B cell (primary cell): ENCODE measurements at regions not wholly inside any gene's neighbourhood (a gene's known extent, or its start where the extent isn't known, plus 50 kb on each side); places are given as distances from the start of the nearest gene placed in this dataset.

Experiments used
- ATAC-seq: fragments of 200-7000 bp; cut with Tn5 transposase; one replicate; pipeline ENCODE4 v1.10.0; 2021; ENCODE audit warnings: low read depth, mild to moderate bottlenecking, moderate number of reproducible peaks, moderate library complexity
- CTCF ChIA-PET: fragments of 350-600 bp; sonication (Branson Sonifier 250); formaldehyde crosslinking; loops from one replicate; lab custom pipeline; 2021; ENCODE audit warnings: antibody characterized with exemption, inconsistent platforms; lab: Charles Lee
- POLR2A ChIA-PET: fragments of 350-600 bp; sonication (Branson Sonifier 250); formaldehyde crosslinking; loops from one replicate; lab custom pipeline; 2021; ENCODE audit warnings: antibody characterized with exemption; lab: Charles Lee
- DNase-seq: peaks from one replicate; pipeline ENCODE4 v3.0.0; 2013
- H2AFZ ChIP-seq: 2 replicates; pipeline ENCODE4 v1.6.1; 2012; ENCODE audit warnings: mild to moderate bottlenecking, low read depth, low read length; ENCODE audit not compliant: insufficient read depth, poor library complexity, severe bottlenecking
- H3K27ac ChIP-seq, 2 donors: 1 replicate in 1 of 2; 2 replicates in 1 of 2; pipeline ENCODE4 v1.5.1; 2012 to 2013; ENCODE audit warnings: low read length in 2 of 2, mild to moderate bottlenecking in 2 of 2, moderate library complexity in 1 of 2
- H3K27me3 ChIP-seq, 4 experiments: fragments of 200-600 bp in 1 of 4; sonication (generic) in 1 of 4; replicated peaks in 1 of 4; 1 replicate in 2 of 4; 2 replicates in 2 of 4; pipeline versions ENCODE4 v1.6.1 to v1.7.0; 2013 to 2016; ENCODE audit warnings: low read length in 3 of 4, mild to moderate bottlenecking in 2 of 4, mixed read lengths in 1 of 4, moderate library complexity in 1 of 4; ENCODE audit not compliant: insufficient read depth in 4 of 4, control insufficient read depth in 3 of 4; ENCODE audit errors: control extremely low read depth in 1 of 4
- H3K36me3 ChIP-seq, 2 experiments: replicated peaks in 1 of 2; 1 replicate in 1 of 2; 2 replicates in 1 of 2; pipeline versions ENCODE4 v1.6.1 to v1.7.1; 2013; ENCODE audit warnings: low read length in 1 of 2; ENCODE audit not compliant: insufficient read depth in 2 of 2, control insufficient read depth in 1 of 2; ENCODE audit errors: control extremely low read depth in 1 of 2, extremely low read depth in 1 of 2
- H3K4me1 ChIP-seq, 2 donors: fragments of 200-600 bp in 1 of 2; sonication (generic) in 1 of 2; 1 replicate in 1 of 2; 2 replicates in 1 of 2; pipeline versions ENCODE4 v1.5.1 to v1.6.1; 2013 to 2017; ENCODE audit warnings: low read length in 2 of 2; ENCODE audit not compliant: control insufficient read depth in 2 of 2, insufficient read depth in 2 of 2
- H3K4me2 ChIP-seq: replicated peaks from 2 replicates; pipeline ENCODE3; 2012; ENCODE audit warnings: mild to moderate bottlenecking, low read depth, low read length; ENCODE audit not compliant: poor library complexity, severe bottlenecking
- H3K4me3 ChIP-seq, 5 experiments: fragments of 200-600 bp in 1 of 5; sonication (generic) in 1 of 5; 1 replicate in 3 of 5; 2 replicates in 2 of 5; pipeline versions ENCODE4 v1.5.1 to v1.7.0; 2011 to 2016; ENCODE audit warnings: low read length in 4 of 5, mild to moderate bottlenecking in 4 of 5, low read depth in 2 of 5, control low read depth in 1 of 5, moderate library complexity in 1 of 5; ENCODE audit not compliant: insufficient read depth in 1 of 5; ENCODE audit errors: control extremely low read depth in 1 of 5, extremely low read depth in 1 of 5
- H3K79me2 ChIP-seq: fragments of 200-600 bp; sonication (generic); one replicate; pipeline ENCODE4 v1.6.0; 2016; ENCODE audit warnings: low read length; ENCODE audit not compliant: control insufficient read depth, insufficient read depth
- H3K9ac ChIP-seq: fragments of 200-600 bp; sonication (generic); 2 replicates; pipeline ENCODE4 v1.6.1; 2017; ENCODE audit warnings: mild to moderate bottlenecking, low read length, moderate library complexity
- H3K9me3 ChIP-seq, 3 donors: one replicate each; pipeline versions ENCODE4 v1.6.1 to v1.7.1; 2013; ENCODE audit warnings: low read length in 2 of 3; ENCODE audit not compliant: control insufficient read depth in 2 of 3, insufficient read depth in 1 of 3; ENCODE audit errors: control extremely low read depth in 1 of 3
- H4K20me1 ChIP-seq: 2 replicates; pipeline ENCODE4 v1.6.0; 2012; ENCODE audit warnings: mild to moderate bottlenecking, low read length; ENCODE audit not compliant: insufficient read depth, control insufficient read depth, poor library complexity, severe bottlenecking
- H3K27ac Mint-ChIP-seq: one replicate; pipeline ENCODE4 v1.8.0; 2021; ENCODE audit warnings: mixed read lengths
- H3K27me3 Mint-ChIP-seq: one replicate; pipeline ENCODE4 v1.8.0; 2021; ENCODE audit warnings: mixed read lengths
- H3K4me1 Mint-ChIP-seq: one replicate; pipeline ENCODE4 v1.8.0; 2021; ENCODE audit warnings: mixed read lengths
- H3K4me3 Mint-ChIP-seq: one replicate; pipeline ENCODE4 v1.8.0; 2021; ENCODE audit warnings: mixed read lengths
- H3K9me3 Mint-ChIP-seq: one replicate; pipeline ENCODE4 v1.8.0; 2022; ENCODE audit warnings: mixed read lengths; ENCODE audit not compliant: insufficient read depth
- EZH2 ChIP-seq: IDR thresholded peaks from 2 replicates; pipeline ENCODE4 v1.6.1; 2012; ENCODE audit warnings: borderline replicate concordance, low read depth, mild to moderate bottlenecking, moderate library complexity, low read length; ENCODE audit not compliant: insufficient read depth, poor library complexity, severe bottlenecking
- WGBS: methylation state at CpG from one replicate; pipeline ENCODE4 v1.1.5; 2013; ENCODE audit warnings: missing lambda C conversion rate; ENCODE audit not compliant: insufficient coverage; 5-methylcytosine and 5-hydroxymethylcytosine counted together
- intact Hi-C: fragments of 100-400 bp; cut with micrococcal nuclease; formaldehyde crosslinking; loops from one replicate; pipeline ENCODE4 v1.10.0; 2022
- TF ChIP-seq, protein P1 (sequence below): fragments of 200-600 bp; IDR thresholded peaks from one replicate; pipeline ENCODE4 v1.8.0; 2022; ENCODE audit warnings: antibody characterized with exemption, mild to moderate bottlenecking

DNA sequence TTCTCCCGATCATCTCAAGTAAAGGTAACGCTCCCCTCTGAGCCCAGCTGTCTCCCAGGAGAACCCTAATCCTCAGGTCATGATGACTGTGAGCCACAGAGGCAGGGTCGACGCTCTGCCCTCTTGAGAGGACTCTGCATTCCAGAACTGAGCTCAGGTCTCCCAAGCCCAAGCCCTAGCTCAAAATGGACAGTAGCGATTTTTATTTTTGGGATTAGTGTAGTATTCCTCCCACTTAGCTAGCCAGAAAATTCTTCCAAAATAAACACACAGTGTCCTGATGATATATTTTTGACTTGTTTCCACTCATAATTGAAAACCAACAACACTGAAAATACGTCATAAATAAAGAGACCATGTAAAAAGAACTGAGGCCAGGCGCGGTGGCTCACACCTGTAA lies 462.0 kb upstream of the MGMT start:
- ATAC-seq = no peak
- H3K27ac ChIP-seq = no peak overlapping the region
- no peaks in the 10 kb centered on the region for H4K20me1 ChIP-seq
- Mint-ChIP-seq H3K9me3 (no peaks in the 10 kb centered on the region), H3K4me3 (no peak overlapping the region), H3K27ac (no peak overlapping the region), H3K27me3 (no peaks in the 10 kb centered on the region), H3K4me1 (no peaks in the 10 kb centered on the region)
- no peaks in the 10 kb centered on the region for H3K79me2 ChIP-seq
- H3K9me3 ChIP-seq = peaks cover 0 to 4% (median 2%) of the 10 kb centered on the region in 3 donors
- no peak overlapping the region for H3K9ac ChIP-seq
- TF ChIP-seq EZH2 = no peak
- TF ChIP-seq, protein P1, sequence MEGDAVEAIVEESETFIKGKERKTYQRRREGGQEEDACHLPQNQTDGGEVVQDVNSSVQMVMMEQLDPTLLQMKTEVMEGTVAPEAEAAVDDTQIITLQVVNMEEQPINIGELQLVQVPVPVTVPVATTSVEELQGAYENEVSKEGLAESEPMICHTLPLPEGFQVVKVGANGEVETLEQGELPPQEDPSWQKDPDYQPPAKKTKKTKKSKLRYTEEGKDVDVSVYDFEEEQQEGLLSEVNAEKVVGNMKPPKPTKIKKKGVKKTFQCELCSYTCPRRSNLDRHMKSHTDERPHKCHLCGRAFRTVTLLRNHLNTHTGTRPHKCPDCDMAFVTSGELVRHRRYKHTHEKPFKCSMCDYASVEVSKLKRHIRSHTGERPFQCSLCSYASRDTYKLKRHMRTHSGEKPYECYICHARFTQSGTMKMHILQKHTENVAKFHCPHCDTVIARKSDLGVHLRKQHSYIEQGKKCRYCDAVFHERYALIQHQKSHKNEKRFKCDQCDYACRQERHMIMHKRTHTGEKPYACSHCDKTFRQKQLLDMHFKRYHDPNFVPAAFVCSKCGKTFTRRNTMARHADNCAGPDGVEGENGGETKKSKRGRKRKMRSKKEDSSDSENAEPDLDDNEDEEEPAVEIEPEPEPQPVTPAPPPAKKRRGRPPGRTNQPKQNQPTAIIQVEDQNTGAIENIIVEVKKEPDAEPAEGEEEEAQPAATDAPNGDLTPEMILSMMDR = no peak
- H3K4me1 ChIP-seq = no peaks in the 10 kb centered on the region
- ChIA-PET POLR2A (no interaction called here), CTCF (no interaction called here)
- 85% methylated on average over 4 of the region's 8 CpGs for WGBS
- no peak overlapping the region for H2AFZ ChIP-seq
- intact Hi-C loops = no loop called here
- no peak overlapping the region for H3K4me3 ChIP-seq
- no peak for DNase-seq
- no peak overlapping the region for H3K4me2 ChIP-seq
- H3K27me3 ChIP-seq = no peaks in the 10 kb centered on the region
- no peaks in the 10 kb centered on the region for H3K36me3 ChIP-seq

DNA sequence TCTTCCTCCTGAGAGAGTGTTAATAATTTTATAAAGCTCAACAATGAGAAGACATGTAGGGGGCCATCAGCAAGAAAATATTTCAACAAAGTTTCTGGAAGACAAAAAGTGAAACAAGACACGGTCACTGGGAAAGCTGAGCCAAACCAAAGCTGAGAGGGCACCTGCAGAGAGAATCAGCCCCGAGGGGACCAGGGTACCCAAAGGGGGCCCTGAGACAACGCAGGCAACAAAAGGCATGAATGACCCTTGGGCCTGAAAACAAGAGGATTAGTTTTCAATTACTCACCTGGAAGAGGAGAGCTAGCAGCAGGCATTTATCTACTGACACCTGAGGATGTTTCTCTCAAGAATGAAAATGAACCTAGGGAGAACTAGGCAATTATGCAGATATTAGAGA lies 461.2 kb upstream of the MGMT start:
- Mint-ChIP-seq H3K9me3 (no peaks in the 10 kb centered on the region), H3K4me3 (no peak overlapping the region), H3K4me1 (no peaks in the 10 kb centered on the region), H3K27me3 (no peaks in the 10 kb centered on the region), H3K27ac (no peak overlapping the region)
- no peak overlapping the region for H3K4me3 ChIP-seq
- no peaks in the 10 kb centered on the region for H3K79me2 ChIP-seq
- no peak overlapping the region for H3K27ac ChIP-seq
- no peak overlapping the region for H2AFZ ChIP-seq
- ChIA-PET POLR2A (no interaction called here), CTCF (no interaction called here)
- no peak for ATAC-seq
- 75% methylated on average over 3 of the region's 3 CpGs for WGBS
- H3K4me1 ChIP-seq = no peaks in the 10 kb centered on the region
- no peak for TF ChIP-seq EZH2
- TF ChIP-seq, protein P1 = no peak
- H3K27me3 ChIP-seq = no peaks in the 10 kb centered on the region
- no peaks in the 10 kb centered on the region for H4K20me1 ChIP-seq
- H3K9ac ChIP-seq = no peak overlapping the region
- H3K9me3 ChIP-seq = peaks cover 0 to 4% (median 2%) of the 10 kb centered on the region in 3 donors
- no peak overlapping the region for H3K4me2 ChIP-seq
- H3K36me3 ChIP-seq = no peaks in the 10 kb centered on the region
- intact Hi-C loops = no loop called here
- no peak for DNase-seq
